ENCODE measurements at regions not wholly inside any gene's neighbourhood (a gene's known extent, or its start where the extent isn't known, plus 50 kb on each side); places are given as distances from the start of the nearest gene placed in this dataset.

DNA sequence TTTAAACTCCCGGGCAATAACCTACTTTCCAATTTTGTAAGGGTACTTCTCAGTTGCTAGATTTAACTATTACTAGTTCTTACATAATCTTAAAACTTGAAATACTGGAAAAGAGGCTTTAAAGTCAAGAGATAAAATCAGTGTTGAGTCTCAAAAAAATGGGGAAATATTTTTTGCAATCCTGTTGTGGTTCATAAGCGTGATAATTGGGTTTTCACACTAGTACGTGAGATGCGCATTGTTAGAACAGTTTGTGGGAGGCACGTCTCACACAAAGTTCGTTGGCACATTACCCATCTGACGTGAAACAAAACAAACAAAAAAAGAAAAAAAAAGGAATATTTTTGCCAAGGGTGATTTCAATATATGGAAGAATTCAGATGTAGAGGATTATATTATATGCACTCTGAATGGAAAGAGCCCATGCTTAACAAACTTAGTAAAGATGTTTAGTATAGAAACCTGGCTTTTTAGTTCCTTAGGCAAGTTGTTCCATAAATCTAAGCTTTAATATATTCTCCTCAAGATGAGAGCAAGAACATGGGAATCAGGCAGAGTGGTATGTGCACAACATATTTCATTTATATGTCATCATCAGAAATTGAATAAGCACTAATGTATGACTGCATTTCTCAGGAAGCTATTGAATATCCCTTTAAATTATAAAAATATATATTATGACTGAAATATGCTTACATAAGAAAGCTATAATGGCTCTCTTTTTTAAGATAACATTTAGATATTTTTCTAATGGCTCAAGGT is 73.9 kb upstream of the TNFSF4 start:
- H3K9me3 Mint-ChIP-seq = no peaks in the 10 kb centered on the region
- H3K36me3 Mint-ChIP-seq = no peaks in the 10 kb centered on the region
- peaks cover 2% of the 10 kb centered on the region for H3K27me3 Mint-ChIP-seq
- H3K27ac Mint-ChIP-seq = no peak overlapping the region
- no peaks in the 10 kb centered on the region for H3K4me1 Mint-ChIP-seq (ENCODE audit: unreplicated experiment)
- TF ChIP-seq, protein P1, sequence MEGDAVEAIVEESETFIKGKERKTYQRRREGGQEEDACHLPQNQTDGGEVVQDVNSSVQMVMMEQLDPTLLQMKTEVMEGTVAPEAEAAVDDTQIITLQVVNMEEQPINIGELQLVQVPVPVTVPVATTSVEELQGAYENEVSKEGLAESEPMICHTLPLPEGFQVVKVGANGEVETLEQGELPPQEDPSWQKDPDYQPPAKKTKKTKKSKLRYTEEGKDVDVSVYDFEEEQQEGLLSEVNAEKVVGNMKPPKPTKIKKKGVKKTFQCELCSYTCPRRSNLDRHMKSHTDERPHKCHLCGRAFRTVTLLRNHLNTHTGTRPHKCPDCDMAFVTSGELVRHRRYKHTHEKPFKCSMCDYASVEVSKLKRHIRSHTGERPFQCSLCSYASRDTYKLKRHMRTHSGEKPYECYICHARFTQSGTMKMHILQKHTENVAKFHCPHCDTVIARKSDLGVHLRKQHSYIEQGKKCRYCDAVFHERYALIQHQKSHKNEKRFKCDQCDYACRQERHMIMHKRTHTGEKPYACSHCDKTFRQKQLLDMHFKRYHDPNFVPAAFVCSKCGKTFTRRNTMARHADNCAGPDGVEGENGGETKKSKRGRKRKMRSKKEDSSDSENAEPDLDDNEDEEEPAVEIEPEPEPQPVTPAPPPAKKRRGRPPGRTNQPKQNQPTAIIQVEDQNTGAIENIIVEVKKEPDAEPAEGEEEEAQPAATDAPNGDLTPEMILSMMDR (conservative IDR thresholded peaks at IDR 0.05) = no peak
- DNase-seq (ENCODE audit: extremely low spot score, unreplicated experiment) = no peak
- no peak overlapping the region for H3K4me3 Mint-ChIP-seq

GRCh38 chr1:173285048-173285447 is 77.9 kb upstream of the TNFSF4 start:
- Mint-ChIP-seq H3K27me3 (peaks cover 2% of the 10 kb centered on the region), H3K4me3 (no peak overlapping the region), H3K9me3 (no peaks in the 10 kb centered on the region), H3K27ac (no peak overlapping the region), H3K36me3 (no peaks in the 10 kb centered on the region), H3K4me1 (ENCODE audit: unreplicated experiment) (no peaks in the 10 kb centered on the region)
- DNase-seq (ENCODE audit: extremely low spot score, unreplicated experiment) = no peak
- TF ChIP-seq, protein P1 (conservative IDR thresholded peaks at IDR 0.05) = no peak

DNA sequence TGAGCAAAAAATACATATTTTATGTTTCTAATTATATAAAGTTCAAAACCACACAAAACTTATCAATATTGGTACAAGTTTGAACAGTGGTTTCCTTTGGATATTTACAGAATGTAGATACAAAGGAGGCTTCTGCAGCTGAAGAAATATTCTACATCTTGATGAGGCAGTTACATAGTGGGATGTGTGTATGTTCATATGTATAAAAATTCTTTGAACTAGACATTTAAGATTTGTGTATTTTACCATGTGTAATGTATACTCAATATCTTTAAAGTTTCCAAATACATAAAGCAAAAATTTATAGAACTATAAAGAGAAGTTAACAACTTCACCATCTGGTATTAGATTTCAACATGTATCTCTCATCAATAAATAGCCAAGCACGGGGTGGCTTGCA is 80.7 kb upstream of the TNFSF4 start:
- H3K27me3 Mint-ChIP-seq = no peaks in the 10 kb centered on the region
- H3K27ac Mint-ChIP-seq = no peak overlapping the region
- TF ChIP-seq, protein P1 (conservative IDR thresholded peaks at IDR 0.05) = no peak
- no peaks in the 10 kb centered on the region for H3K36me3 Mint-ChIP-seq
- H3K9me3 Mint-ChIP-seq = no peaks in the 10 kb centered on the region
- no peak overlapping the region for H3K4me3 Mint-ChIP-seq
- no peak for DNase-seq (ENCODE audit: extremely low spot score, unreplicated experiment)
- H3K4me1 Mint-ChIP-seq (ENCODE audit: unreplicated experiment) = no peaks in the 10 kb centered on the region

- no peak for DNase-seq (ENCODE audit: extremely low spot score, unreplicated experiment)
- Mint-ChIP-seq H3K36me3 (no peaks in the 10 kb centered on the region), H3K4me1 (ENCODE audit: unreplicated experiment) (no peaks in the 10 kb centered on the region), H3K9me3 (peaks cover 3% of the 10 kb centered on the region), H3K27ac (no peak overlapping the region), H3K27me3 (no peaks in the 10 kb centered on the region), H3K4me3 (no peak overlapping the region)
- TF ChIP-seq, protein P1 (conservative IDR thresholded peaks at IDR 0.05) = no peak
Measured at GRCh38 chr1:173293756-173294155, 86.6 kb upstream of the TNFSF4 start.

GRCh38 chr1:173294843-173295242 is 87.7 kb upstream of the TNFSF4 start:
- Mint-ChIP-seq H3K4me3 (no peak overlapping the region), H3K9me3 (peaks cover 3% of the 10 kb centered on the region), H3K4me1 (ENCODE audit: unreplicated experiment) (no peaks in the 10 kb centered on the region), H3K27me3 (no peaks in the 10 kb centered on the region), H3K36me3 (no peaks in the 10 kb centered on the region), H3K27ac (no peak overlapping the region)
- DNase-seq (ENCODE audit: extremely low spot score, unreplicated experiment) = no peak
- TF ChIP-seq, protein P1 (conservative IDR thresholded peaks at IDR 0.05) = no peak
